HCEC 1CT (cell line): ENCODE measurements at regions not wholly inside any gene's neighbourhood (a gene's known extent, or its start where the extent isn't known, plus 50 kb on each side); places are given as distances from the start of the nearest gene placed in this dataset.
"Not testable (repeated sequence)": the region's sequence is repeated elsewhere in the genome, so short reads cannot be mapped to it uniquely, and the experiment has no call there.

Source experiments
- DNase-seq: peaks from one replicate; pipeline ENCODE4 v3.0.0-alpha.2; 2017

- no peak for DNase-seq
Observed at GRCh38 chr11:60592601-60593000, 77.4 kb downstream of the MS4A13 start.

GRCh38 chr11:60594998-60595642, 79.9 kb downstream of the MS4A13 start:
- no peak for DNase-seq

GRCh38 chr11:60607483-60607882, 91.9 kb upstream of the MS4A8 start:
- no peak for DNase-seq

GRCh38 chr11:60609632-60610031, 89.8 kb upstream of the MS4A8 start:
- no peak for DNase-seq

- DNase-seq: no peak
Observed at GRCh38 chr11:60610702-60611101, 88.7 kb upstream of the MS4A8 start.

- DNase-seq: no peak
Observed at GRCh38 chr11:60615497-60615896, 83.9 kb upstream of the MS4A8 start.

- not testable (repeated sequence) for DNase-seq
Observed at GRCh38 chr11:60621940-60622339, 77.5 kb upstream of the MS4A8 start.

GRCh38 chr11:60622776-60623175, 76.6 kb upstream of the MS4A8 start:
- DNase-seq: not testable (repeated sequence)

- peak; percentile 62 for DNase-seq
Observed at GRCh38 chr11:60625262-60625661, 74.2 kb upstream of the MS4A8 start.

- DNase-seq: no peak
Observed at GRCh38 chr11:60629399-60629798, 70.0 kb upstream of the MS4A8 start.

GRCh38 chr11:60631944-60632343, 67.5 kb upstream of the MS4A8 start:
- DNase-seq: no peak

GRCh38 chr11:60633645-60634044, 65.8 kb upstream of the MS4A8 start:
- no peak for DNase-seq

- DNase-seq: no peak
Observed at GRCh38 chr11:60634126-60634525, 65.3 kb upstream of the MS4A8 start.

GRCh38 chr11:60641940-60642339, 57.5 kb upstream of the MS4A8 start:
- DNase-seq: no peak

- no peak for DNase-seq
Observed at GRCh38 chr11:60647087-60647486, 52.3 kb upstream of the MS4A8 start.
